Keratinocyte (primary cell): ENCODE measurements at regions not wholly inside any gene's neighbourhood (a gene's known extent, or its start where the extent isn't known, plus 50 kb on each side); places are given as distances from the start of the nearest gene placed in this dataset.

Experiments
- DNase-seq: peaks from one replicate; pipeline ENCODE4 v3.0.0-alpha.2; 2011; ENCODE audit warnings: low read depth, missing footprints, low spot score
- FAIRE-seq: peaks from 2 replicates; lab custom pipeline; 2011; peaks lifted over from hg19 to GRCh38; lab: Jason Lieb, UNC
- H2AFZ ChIP-seq: 2 replicates; pipeline ENCODE4 v1.6.0; 2012; ENCODE audit warnings: low read length, control low read depth, inconsistent platforms; ENCODE audit not compliant: control insufficient read depth
- H3K27ac ChIP-seq: 2 replicates; pipeline ENCODE4 v1.5.1; 2011; ENCODE audit warnings: low read length; ENCODE audit not compliant: control insufficient read depth, insufficient read depth
- H3K27me3 ChIP-seq: 3 replicates; pipeline ENCODE4 v1.6.0; 2011; ENCODE audit warnings: low read length; ENCODE audit not compliant: control insufficient read depth, insufficient read depth; ENCODE audit errors: extremely low read depth
- H3K36me3 ChIP-seq, 2 experiments: 2 replicates in 1 of 2; 3 replicates in 1 of 2; pipeline ENCODE4 v1.5.1; 2011; ENCODE audit warnings: low read length in 2 of 2, mild to moderate bottlenecking in 1 of 2; ENCODE audit not compliant: control insufficient read depth in 2 of 2, insufficient read depth in 2 of 2; ENCODE audit errors: extremely low read depth in 1 of 2
- H3K4me1 ChIP-seq: 3 replicates; pipeline ENCODE4 v1.5.1; 2011; ENCODE audit warnings: low read length; ENCODE audit not compliant: control insufficient read depth, insufficient read depth; ENCODE audit errors: extremely low read depth
- H3K4me2 ChIP-seq: 3 replicates; pipeline ENCODE4 v1.6.0; 2011; ENCODE audit warnings: low read depth, low read length; ENCODE audit not compliant: control insufficient read depth, insufficient read depth; ENCODE audit errors: extremely low read depth
- H3K4me3 ChIP-seq, 3 experiments: fragments of 200-600 bp in 1 of 3; sonication (generic) in 1 of 3; 2 replicates in 2 of 3; 3 replicates in 1 of 3; pipeline ENCODE4 v1.5.1; 2011 to 2016; ENCODE audit warnings: low read length in 3 of 3, mild to moderate bottlenecking in 3 of 3, control low read depth in 2 of 3, inconsistent platforms in 1 of 3, low read depth in 1 of 3, mixed read lengths in 1 of 3, mixed run types in 1 of 3, moderate library complexity in 1 of 3; ENCODE audit not compliant: control insufficient read depth in 2 of 3, insufficient read depth in 2 of 3; ENCODE audit errors: extremely low read depth in 1 of 3
- H3K79me2 ChIP-seq: 2 replicates; pipeline ENCODE4 v1.6.0; 2012; ENCODE audit warnings: low read length; ENCODE audit not compliant: control insufficient read depth, insufficient read depth
- H3K9ac ChIP-seq: 3 replicates; pipeline ENCODE4 v1.6.0; 2011; ENCODE audit warnings: low read length; ENCODE audit not compliant: control insufficient read depth, insufficient read depth; ENCODE audit errors: extremely low read depth
- H3K9me1 ChIP-seq: 3 replicates; pipeline ENCODE4 v1.6.0; 2011; ENCODE audit warnings: low read length; ENCODE audit not compliant: control insufficient read depth, insufficient read depth; ENCODE audit errors: extremely low read depth
- H3K9me3 ChIP-seq: 2 replicates; pipeline ENCODE4 v1.5.1; 2012; ENCODE audit warnings: low read depth, low read length; ENCODE audit not compliant: control insufficient read depth
- H4K20me1 ChIP-seq: 3 replicates; pipeline ENCODE4 v1.6.0; 2011; ENCODE audit warnings: low read length; ENCODE audit not compliant: control insufficient read depth, insufficient read depth; ENCODE audit errors: extremely low read depth
- EZH2 ChIP-seq: IDR thresholded peaks from one replicate; pipeline ENCODE4 v1.6.1; 2012; ENCODE audit warnings: inconsistent platforms, mild to moderate bottlenecking, low read length, moderate library complexity
- dilution Hi-C: fragments of 300-500 bp; cut with MboI; formaldehyde crosslinking; loops from one replicate; pipeline ENCODE4 v1.7.0; 2020; ENCODE audit warnings: low sequenced_read_pairs; ENCODE audit not compliant: extremely low pct_ligation_motif_present
- TF ChIP-seq, protein P1 (sequence below), 3 experiments: IDR thresholded peaks in 1 of 3; conservative IDR thresholded peaks in 1 of 3; optimal IDR thresholded peaks in 1 of 3; 2 replicates in 2 of 3; 3 replicates in 1 of 3; pipeline versions ENCODE3 to v1.5.1; 2011; ENCODE audit warnings: low read length in 3 of 3, mild to moderate bottlenecking in 3 of 3, moderate library complexity in 2 of 3, control low read depth in 1 of 3, inconsistent platforms in 1 of 3; ENCODE audit not compliant: insufficient read depth in 2 of 3; ENCODE audit errors: extremely low read depth in 1 of 3

DNA sequence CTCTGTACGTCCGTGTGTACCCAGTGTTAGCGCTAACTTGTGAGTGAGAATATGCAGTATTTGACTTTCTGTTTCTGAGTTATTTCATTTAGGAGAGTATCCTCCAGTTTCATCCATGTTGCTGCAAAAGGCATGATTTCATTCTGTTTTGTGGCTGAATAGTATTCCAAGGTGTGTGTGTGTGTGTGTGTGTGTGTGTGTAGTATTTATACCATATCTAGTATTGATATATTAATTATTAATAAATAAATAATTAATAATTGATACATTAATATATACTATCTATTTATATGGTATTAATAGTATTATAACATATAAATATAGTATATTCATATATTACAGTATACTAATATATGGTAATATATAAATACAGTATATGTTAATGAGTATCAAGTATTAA lies 101.8 kb upstream of the CCND2 start:
- H3K4me1 ChIP-seq = no peaks in the 10 kb centered on the region
- FAIRE-seq (no peak), DNase-seq (no peak)
- dilution Hi-C loops = no loop called here
- no peak overlapping the region for H3K27ac ChIP-seq
- H3K79me2 ChIP-seq = no peaks in the 10 kb centered on the region
- no peaks in the 10 kb centered on the region for H4K20me1 ChIP-seq
- no peaks in the 10 kb centered on the region for H3K27me3 ChIP-seq
- H3K4me3 ChIP-seq = no peak overlapping the region
- H3K36me3 ChIP-seq = no peaks in the 10 kb centered on the region
- H3K9ac ChIP-seq = no peak overlapping the region
- no peaks in the 10 kb centered on the region for H3K9me1 ChIP-seq
- no peak for TF ChIP-seq EZH2
- TF ChIP-seq, protein P1, sequence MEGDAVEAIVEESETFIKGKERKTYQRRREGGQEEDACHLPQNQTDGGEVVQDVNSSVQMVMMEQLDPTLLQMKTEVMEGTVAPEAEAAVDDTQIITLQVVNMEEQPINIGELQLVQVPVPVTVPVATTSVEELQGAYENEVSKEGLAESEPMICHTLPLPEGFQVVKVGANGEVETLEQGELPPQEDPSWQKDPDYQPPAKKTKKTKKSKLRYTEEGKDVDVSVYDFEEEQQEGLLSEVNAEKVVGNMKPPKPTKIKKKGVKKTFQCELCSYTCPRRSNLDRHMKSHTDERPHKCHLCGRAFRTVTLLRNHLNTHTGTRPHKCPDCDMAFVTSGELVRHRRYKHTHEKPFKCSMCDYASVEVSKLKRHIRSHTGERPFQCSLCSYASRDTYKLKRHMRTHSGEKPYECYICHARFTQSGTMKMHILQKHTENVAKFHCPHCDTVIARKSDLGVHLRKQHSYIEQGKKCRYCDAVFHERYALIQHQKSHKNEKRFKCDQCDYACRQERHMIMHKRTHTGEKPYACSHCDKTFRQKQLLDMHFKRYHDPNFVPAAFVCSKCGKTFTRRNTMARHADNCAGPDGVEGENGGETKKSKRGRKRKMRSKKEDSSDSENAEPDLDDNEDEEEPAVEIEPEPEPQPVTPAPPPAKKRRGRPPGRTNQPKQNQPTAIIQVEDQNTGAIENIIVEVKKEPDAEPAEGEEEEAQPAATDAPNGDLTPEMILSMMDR (optimal IDR thresholded peaks at IDR 0.05 in 1 of 3, IDR thresholded peaks at IDR 0.05 in 1 of 3, conservative IDR thresholded peaks at IDR 0.05 in 1 of 3; ENCODE audit: extremely low read depth in 1 of 3, insufficient read depth in 2 of 3, low read length in 3 of 3) = no peak
- H2AFZ ChIP-seq = no peak overlapping the region
- H3K4me2 ChIP-seq = no peak overlapping the region
- H3K9me3 ChIP-seq = no peaks in the 10 kb centered on the region

DNA sequence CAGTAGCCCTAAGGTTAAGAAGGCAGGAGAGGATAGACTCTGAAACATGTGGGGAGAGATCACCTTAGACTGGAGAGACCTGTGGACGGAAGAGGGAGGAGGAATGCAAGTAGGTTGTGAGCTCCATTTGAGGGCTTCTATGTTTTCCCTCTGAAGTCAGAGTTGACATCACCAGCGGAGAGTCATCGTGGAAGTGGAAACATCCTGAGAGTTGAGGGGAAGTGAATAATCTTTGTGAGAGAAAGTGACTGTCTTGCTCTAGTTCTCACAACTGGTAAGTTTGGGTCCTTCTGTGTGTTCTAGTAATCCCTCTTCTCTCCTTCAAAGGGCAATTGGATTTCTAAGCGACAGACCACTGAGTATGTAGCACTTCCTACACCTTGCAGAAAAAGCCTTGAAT lies 103.6 kb upstream of the CCND2 start:
- H3K27ac ChIP-seq = no peak overlapping the region
- no peaks in the 10 kb centered on the region for H3K9me3 ChIP-seq
- no peak for TF ChIP-seq EZH2
- TF ChIP-seq, protein P1 (optimal IDR thresholded peaks at IDR 0.05 in 1 of 3, IDR thresholded peaks at IDR 0.05 in 1 of 3, conservative IDR thresholded peaks at IDR 0.05 in 1 of 3; ENCODE audit: extremely low read depth in 1 of 3, insufficient read depth in 2 of 3, low read length in 3 of 3) = no peak
- H3K9ac ChIP-seq = no peak overlapping the region
- no peak overlapping the region for H3K4me2 ChIP-seq
- no peaks in the 10 kb centered on the region for H4K20me1 ChIP-seq
- no peaks in the 10 kb centered on the region for H3K36me3 ChIP-seq
- H3K27me3 ChIP-seq = no peaks in the 10 kb centered on the region
- peaks cover 4% of the 10 kb centered on the region for H3K4me1 ChIP-seq
- no peak overlapping the region for H2AFZ ChIP-seq
- dilution Hi-C loops = no loop called here
- no peaks in the 10 kb centered on the region for H3K9me1 ChIP-seq
- DNase-seq (no peak), FAIRE-seq (no peak)
- H3K79me2 ChIP-seq = no peaks in the 10 kb centered on the region
- H3K4me3 ChIP-seq = no peak overlapping the region
